ENCODE measurements at regions not wholly inside any gene's neighbourhood (a gene's known extent, or its start where the extent isn't known, plus 50 kb on each side); places are given as distances from the start of the nearest gene placed in this dataset.

DNA sequence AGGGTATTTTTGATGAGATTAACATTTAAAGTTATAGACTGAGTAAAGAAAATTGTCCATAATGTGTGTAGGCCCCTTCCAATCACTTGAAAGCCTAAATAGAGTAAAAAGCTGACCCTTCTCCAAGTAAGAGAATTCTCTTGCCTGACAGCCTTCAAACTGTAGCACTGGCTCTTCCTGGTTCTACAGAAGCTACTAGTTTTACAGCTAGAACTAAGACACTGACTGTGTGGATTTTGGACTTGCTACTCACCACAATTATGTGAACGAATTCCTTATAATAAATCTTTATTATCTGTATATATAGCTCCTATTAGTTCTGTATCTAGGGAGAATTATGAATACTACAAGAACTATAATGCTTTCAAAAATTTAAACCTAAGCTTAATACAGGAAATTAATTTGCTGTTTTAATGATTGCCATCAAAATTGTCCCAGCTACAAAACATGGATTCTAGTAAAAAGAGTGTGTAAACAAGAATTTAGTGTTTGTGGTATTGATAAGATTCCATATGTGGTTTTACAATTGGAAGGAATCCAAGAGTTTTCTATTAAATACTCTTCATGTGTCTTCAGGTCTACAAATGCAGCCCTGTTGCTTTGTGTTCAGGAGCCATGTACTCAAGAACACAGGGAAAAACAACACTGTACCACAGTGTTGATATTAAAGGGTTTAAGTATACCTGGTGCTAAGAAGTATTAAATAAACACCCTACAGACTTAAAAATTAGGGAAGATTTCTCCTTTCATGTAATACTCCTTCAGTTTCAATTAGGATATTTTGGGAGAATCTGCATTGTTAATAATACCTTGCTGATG lies 366.5 kb downstream of the CXXC4 start:
- DNase-seq (ENCODE audit: low read depth in 2 of 2), result no peak
- TF ChIP-seq CTCF (IDR thresholded peaks at IDR 0.05; ENCODE audit: low read depth, low read length), result no peak
- no peak overlapping the region for H3K4me3 ChIP-seq (replicated peaks in 1 of 2; ENCODE audit: low read depth in 2 of 2, low read length in 2 of 2)

DNA sequence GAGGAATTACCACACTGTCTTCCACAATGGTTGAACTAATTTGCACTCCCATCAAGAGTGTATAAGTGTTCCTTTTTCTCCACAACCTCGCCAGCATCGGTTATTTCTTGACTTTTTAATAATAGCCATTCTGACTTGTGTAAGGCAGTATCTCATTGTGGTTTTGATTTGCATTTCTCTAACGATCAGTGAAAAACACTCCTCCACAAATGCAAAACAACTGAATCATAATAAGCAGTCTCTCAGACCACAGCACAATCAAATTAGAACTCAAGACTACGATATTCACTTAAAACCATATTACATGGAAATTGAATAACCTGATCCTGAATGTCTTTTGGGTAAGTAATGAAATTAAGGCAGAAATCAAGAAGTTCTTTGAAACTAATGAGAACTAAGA lies 371.7 kb downstream of the CXXC4 start:
- no peak overlapping the region for H3K4me3 ChIP-seq (replicated peaks in 1 of 2; ENCODE audit: low read depth in 2 of 2, low read length in 2 of 2)
- TF ChIP-seq CTCF (IDR thresholded peaks at IDR 0.05; ENCODE audit: low read depth, low read length), result no peak
- DNase-seq (ENCODE audit: low read depth in 2 of 2), result no peak

GRCh38 chr4:104117776-104118175 lies 376.9 kb downstream of the CXXC4 start:
- no peak for DNase-seq (ENCODE audit: low read depth in 2 of 2)
- no peak overlapping the region for H3K4me3 ChIP-seq (replicated peaks in 1 of 2; ENCODE audit: low read depth in 2 of 2, low read length in 2 of 2)
- TF ChIP-seq CTCF (IDR thresholded peaks at IDR 0.05; ENCODE audit: low read depth, low read length), result no peak

DNA sequence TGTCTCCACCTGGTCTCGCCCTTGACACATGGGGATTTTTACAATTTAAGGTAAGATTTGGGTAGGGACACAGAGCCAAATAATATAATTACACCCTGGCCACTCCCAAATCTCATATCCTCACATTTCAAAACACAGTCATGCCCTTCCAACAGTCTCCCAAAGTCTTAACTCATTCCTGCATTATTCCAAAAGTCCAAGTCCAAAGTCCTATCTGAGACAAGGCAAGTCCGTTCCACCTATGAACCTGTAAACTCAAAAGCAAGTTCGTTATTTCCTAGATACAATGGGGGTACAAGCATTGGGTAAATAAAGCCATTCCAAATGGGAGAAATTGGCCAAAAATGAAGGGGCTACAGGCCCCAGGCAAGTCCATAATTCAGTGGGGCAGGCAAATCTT lies 380.8 kb downstream of the CXXC4 start:
- no peak for DNase-seq (ENCODE audit: low read depth in 2 of 2)
- TF ChIP-seq CTCF (IDR thresholded peaks at IDR 0.05; ENCODE audit: low read depth, low read length), result no peak
- no peak overlapping the region for H3K4me3 ChIP-seq (replicated peaks in 1 of 2; ENCODE audit: low read depth in 2 of 2, low read length in 2 of 2)

GRCh38 chr4:104099141-104099540 lies 379.4 kb upstream of the TACR3 start:
- H3K4me3 ChIP-seq (replicated peaks in 1 of 2; ENCODE audit: low read depth in 2 of 2, low read length in 2 of 2), result no peak overlapping the region
- no peak for TF ChIP-seq CTCF (IDR thresholded peaks at IDR 0.05; ENCODE audit: low read depth, low read length)
- no peak for DNase-seq (ENCODE audit: low read depth in 2 of 2)

GRCh38 chr4:104093247-104093646 lies 373.5 kb upstream of the TACR3 start:
- TF ChIP-seq CTCF (IDR thresholded peaks at IDR 0.05; ENCODE audit: low read depth, low read length), result no peak
- DNase-seq (ENCODE audit: low read depth in 2 of 2), result no peak
- no peak overlapping the region for H3K4me3 ChIP-seq (replicated peaks in 1 of 2; ENCODE audit: low read depth in 2 of 2, low read length in 2 of 2)

- no peak for DNase-seq (ENCODE audit: low read depth in 2 of 2)
- TF ChIP-seq CTCF (IDR thresholded peaks at IDR 0.05; ENCODE audit: low read depth, low read length), result no peak
Observed at GRCh38 chr4:104073229-104073628, 353.4 kb upstream of the TACR3 start.

More at GRCh38 chr4:104073229-104073628, 353.4 kb upstream of the TACR3 start:
- no peak overlapping the region for H3K4me3 ChIP-seq (replicated peaks in 1 of 2; ENCODE audit: low read depth in 2 of 2, low read length in 2 of 2)

Measured in cardiac fibroblast (primary cell).